GM21423 (cell line): ENCODE measurements at regions not wholly inside any gene's neighbourhood (a gene's known extent, or its start where the extent isn't known, plus 50 kb on each side); places are given as distances from the start of the nearest gene placed in this dataset.

Experiments used
- ATAC-seq: cut with Tn5 transposase; IDR thresholded peaks from one replicate; pipeline ENCODE4 v1.9.1; 2021; ENCODE audit warnings: mild to moderate bottlenecking, moderate library complexity; ENCODE audit not compliant: unreplicated experiment

DNA sequence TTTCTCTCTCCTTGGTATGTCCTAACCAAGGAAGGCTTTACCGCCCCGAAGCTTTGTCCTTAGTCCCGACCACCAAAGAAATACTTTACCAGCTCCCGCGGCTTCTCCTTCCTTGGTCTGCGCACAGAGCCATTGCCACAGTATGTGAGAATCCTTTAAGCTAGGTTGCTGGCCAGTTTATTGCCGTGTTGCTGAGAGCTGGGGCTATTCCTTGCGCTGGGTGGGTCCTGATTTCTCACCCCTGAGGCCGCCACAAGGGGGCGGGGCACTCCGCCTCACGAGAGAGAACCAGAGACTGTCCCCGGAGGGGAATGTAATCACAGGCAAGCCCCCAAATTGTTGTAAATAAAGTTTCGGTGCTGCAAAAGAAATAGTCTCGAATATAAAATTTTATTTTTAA lies 331.0 kb upstream of the PCDH10 start:
- no peak for ATAC-seq

DNA sequence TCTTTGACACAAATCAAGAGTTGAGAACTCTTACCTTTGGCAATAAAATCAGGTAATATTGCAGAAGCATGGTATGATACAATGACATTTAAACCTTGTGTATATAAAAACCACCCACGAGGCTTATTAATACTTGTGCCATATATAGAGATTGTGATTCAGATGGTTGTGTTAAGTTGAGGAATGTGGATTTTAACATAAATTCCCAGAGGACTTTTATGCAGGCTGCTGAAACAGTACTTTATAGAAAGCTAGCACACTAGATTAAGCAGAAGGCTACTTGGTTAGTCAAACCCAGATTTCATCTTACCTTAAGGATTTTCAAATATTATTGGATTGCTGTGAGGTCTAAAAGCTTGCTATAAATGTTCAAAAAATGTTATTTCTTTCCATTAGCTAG lies 325.7 kb upstream of the PCDH10 start:
- ATAC-seq: no peak

DNA sequence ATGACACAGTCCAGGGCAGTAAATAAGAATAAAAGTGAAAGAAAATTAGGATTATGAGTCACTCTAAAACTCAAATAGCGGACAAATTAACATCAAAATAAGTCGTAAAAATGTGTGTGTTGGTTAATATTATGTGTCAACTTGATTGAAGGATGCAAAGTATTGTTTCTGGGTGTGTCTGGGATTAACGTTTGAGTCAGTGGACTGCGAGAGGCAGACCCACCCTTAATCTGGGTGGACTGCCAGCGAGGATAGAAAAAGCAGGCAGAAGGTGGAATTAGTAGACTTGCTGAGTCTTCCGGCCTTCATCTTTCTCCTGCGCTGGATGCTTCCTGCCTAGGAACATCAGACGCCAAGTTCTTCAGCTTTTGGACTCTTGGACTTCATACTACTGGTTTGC lies 324.3 kb upstream of the PCDH10 start:
- no peak for ATAC-seq

DNA sequence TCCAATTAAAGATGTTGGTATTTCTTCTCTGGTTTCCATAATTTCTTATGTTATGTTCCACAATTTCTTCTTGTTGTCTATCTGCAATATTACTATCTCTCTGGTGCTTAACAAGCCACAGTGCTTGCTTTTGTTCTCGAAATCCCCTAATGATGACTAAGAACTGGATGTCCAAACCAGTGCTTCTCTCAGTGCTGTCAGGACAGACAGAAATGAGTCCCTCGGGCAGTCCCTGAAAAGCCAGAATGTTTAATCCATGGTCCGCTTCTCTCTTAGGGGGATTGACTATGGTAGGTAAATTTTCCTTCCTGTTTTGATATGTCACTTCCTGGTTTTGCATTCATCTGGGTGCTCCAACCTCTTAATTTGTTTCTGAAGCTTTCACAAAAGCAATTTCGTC lies 321.6 kb upstream of the PCDH10 start:
- peak; percentile 90 for ATAC-seq

DNA sequence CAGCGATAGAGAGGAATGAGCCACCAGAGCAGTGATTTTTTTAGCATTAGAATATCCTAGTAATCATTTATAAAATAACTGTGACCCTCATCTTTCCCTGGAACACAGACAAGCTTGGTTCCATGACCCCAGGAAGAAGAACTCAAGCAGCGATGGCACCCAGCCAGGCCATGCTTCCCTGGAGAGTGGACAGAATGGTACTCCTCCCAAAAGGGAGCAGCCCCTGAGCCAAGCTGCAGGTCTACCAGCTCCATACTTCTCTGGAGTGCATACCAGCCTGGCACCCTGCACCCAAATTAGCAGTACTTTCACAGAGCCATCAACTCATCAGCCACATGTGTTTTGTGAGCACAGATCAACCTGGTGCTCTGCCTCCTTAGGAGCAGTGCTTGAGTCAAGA lies 310.9 kb upstream of the PCDH10 start:
- ATAC-seq: no peak

DNA sequence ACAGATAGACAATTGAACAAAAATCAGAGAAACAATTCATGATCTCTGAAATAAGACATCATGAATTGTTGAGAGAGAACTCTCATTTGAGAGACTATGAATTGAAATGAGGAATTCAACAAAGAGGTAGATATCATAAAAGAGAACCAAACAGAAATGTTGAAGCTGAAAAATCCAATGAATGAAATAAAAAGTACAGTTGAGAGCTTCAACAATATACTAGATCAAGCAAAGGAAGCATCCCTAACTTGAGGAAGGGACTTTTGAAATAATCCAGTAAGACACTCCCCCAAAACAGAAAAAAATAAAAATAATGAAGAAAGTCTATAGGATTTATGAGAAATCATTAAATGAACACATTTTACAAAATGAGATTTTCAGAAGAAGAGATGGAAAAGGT lies 310.0 kb upstream of the PCDH10 start:
- no peak for ATAC-seq

DNA sequence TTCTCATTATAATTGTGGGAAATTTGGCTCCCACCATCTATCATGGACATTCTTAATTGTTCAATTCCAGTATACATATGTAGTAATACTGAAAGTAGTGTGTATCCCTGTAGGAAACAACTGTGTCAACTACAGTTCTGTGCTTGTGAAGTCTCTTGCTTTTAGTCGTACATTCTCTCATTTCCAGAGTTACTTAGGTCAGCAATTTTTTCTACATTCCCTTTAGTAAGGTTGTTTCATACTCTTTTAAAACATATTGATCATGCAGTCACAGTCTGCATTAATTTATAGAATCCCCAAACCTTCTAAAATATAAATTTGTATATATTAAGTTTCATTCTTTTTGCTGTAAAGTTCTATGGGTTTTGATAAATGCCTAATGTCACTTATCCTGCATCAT lies 289.2 kb upstream of the PCDH10 start:
- ATAC-seq: no peak

DNA sequence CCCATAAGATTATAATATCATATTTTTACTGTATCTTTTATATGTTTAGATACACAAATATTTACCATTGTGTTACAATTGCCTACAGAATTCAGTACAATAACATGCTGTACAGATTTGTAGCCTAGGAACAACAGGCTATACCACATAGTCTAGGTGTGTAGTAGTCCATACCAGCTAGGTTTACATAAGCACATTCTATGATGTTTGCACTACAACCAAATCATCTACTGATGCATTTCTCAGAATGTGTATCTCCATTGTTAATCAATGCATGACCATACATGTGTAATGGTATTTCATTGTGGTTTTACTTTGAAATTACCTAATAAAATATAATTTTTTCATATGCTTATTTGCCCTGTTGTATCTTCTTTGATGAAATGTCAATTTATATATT lies 288.1 kb upstream of the PCDH10 start:
- ATAC-seq: no peak

DNA sequence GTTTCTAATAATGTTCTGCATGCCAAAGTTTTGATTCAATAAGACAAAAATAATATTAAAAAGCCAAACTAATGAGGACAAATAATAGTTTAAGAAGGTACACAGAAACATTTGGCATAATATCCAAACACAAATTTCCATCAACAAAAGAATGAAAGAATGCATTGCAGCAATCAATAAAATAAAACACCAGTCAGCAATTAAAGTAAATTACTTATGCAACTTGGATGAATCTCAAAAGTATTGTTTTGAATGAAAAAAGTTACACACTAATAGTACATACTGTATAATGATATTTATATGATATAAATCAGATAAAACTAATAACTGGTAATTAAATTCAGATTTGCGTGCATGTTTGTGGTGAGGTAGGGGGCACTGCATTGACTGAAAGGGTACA lies 285.5 kb upstream of the PCDH10 start:
- no peak for ATAC-seq

DNA sequence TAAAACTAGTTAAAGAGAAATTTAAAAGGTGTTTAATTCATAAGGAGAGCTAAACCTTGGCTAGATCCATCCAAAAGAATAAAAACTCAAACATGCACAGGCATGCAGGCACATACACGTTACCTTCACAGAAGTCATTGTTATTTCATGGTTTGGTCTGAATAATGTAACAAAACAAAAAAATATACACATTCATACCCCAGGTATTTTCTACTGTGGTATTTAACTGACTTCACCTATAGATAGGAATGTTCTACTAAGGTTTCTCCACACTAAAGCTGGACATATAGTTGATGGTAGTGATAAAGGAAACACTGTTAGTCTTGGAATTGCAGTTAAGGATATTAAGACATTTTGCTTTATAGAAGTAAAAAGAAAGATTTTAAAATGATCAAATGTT lies 283.6 kb upstream of the PCDH10 start:
- ATAC-seq: no peak

DNA sequence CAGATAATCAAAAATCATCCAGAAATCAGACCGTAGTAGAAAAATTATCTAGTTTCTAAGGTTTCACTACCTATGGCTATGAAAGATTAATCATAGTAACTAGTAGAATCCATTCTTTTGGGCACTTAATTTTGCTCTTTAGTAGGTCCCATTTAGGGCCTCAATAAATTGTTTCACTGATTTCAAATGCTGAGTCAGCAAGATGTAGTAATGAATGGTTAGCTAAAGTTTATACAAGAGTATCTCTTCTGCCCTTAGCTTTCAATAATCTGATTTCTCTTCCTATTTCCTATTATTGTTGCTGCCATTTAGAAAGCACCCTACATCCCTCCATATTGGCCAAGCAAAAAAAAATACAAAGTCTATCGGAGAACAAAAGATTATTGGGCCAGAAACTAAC lies 283.2 kb upstream of the PCDH10 start:
- ATAC-seq: no peak

DNA sequence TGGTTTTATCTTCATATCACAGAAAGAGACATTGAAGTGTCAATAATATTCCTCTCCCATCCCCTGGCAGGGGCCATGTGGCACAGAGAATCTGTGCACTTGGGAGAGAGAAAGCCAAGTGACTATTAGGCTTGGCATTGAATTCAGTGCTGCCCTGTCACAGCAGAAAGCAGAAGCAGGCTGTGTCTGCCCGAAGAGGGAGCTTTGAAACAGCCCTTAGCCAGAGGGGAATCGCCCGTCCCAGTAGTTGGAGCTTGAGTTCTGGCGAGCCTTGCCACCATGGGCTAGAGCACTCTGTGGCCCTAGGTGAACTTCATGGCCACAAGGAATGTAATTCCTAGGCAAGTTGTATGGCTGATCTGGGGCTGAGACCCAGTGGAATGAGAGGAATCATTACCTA lies 282.5 kb upstream of the PCDH10 start:
- no peak for ATAC-seq

DNA sequence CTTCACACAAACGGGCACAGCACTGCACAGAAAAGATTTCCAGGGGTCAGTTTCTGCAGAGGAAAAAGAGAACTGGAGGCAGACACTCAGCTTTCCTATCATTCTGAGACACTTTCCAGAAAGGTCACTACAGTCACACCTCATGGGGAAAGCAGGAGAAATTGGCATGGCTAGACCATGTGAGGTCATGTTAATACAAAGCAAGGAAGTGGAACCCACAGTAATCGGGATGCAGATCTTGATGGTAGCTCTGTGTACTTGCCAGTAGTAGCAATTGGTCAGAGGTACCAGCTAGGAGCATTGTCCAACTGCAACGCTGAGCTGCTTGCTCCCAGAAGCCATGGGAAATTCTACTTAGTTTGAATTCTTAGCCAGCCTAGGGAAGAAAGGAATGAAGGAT lies 255.3 kb upstream of the PCDH10 start:
- ATAC-seq: no peak

DNA sequence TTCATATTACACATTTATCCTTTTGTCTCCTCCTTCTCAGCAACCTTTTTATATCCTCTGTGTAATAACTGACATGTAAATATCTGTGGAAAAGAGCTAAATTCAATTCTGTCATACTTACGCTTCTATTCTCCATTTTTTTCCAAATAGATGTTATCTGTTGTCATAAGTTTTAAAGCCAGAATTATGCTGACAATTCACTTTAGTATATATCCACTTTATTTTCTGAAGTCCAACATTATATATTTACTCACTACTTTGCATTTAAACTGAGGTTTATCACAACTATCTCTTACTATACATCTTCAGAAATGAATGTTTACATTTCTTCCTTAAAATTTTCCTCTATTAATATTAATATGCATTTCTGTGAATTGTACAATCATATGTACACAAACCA lies 247.9 kb upstream of the PCDH10 start:
- ATAC-seq: no peak

DNA sequence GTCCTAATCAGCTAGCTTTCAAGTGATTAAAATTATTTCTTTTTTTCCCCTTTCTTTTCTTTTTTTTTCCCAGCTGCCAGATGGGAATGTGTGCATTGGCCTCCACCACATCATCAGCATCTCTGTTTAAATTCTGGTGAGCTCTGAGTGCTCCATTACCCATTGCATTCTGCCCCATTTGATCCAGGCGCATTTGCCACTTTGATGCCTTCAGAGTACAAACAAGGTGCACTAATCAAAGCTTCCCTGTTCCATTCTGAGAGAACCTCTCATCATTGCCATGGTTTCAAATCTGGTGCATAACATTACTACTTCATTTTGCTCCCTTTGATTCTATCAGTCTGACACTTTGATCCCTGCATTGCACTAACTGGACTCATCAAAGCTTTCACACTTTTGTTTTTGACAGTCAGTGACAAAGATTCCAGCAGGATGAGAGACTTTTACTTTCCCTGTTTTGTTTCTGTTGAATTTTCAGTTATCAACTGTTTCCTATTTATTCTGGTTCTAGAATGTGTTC lies 238.8 kb upstream of the PCDH10 start:
- ATAC-seq: no peak

DNA sequence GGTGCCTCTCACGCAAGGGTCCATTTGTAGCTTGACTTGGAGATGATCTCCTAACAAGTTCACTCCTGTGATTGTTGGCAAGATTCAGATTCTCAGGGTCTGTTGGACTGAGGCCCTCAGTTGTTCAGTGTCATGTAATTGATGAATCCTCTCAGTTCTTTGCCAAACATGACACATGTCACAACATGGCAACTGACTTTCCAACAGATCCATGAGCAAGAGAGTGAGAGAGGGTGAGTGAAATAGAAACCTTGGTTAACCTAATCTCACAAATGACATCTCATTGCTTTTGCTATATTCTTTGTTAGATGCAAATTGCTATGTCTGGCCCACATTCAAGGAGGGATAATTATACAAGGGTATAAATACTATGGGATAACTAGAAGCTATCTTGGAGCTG lies 231.0 kb upstream of the PCDH10 start:
- no peak for ATAC-seq

DNA sequence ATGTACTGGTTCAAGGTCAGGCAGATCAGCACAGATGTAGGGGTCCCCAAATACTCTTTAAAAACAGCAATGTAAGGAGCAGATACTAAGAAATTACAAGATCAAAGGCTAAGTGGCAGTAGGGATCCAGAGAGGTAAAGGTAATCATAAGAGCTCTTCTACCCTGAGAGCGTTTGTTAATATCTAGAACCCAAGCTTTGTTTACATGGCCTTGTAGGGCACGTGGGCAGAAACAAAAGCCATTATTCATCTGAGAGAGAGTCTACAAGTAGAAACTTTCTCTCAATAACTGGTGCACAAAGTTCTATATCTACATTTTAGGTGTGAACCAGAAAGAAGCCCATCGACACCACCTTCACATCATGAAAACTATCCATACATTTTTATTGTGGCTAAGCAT lies 225.6 kb upstream of the PCDH10 start:
- no peak for ATAC-seq

DNA sequence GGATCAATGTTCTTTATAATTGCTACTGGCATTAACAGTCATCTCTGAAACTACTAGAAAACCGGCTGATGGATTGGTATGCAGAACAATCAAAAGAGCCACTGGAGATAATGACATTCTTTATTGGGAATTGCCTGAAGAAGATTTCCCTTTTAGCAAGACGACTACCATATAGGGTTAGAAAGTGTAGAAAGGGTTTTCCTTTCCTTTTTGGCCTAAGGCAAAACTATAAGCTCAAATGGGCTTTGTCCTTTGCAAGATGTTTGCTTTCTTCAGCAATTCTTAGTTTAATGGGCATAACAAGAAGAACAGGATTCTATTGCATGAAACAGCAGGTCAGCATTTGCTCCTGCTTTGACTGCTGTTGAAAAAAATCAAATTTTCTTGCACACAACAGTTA lies 214.2 kb upstream of the PCDH10 start:
- ATAC-seq: no peak

DNA sequence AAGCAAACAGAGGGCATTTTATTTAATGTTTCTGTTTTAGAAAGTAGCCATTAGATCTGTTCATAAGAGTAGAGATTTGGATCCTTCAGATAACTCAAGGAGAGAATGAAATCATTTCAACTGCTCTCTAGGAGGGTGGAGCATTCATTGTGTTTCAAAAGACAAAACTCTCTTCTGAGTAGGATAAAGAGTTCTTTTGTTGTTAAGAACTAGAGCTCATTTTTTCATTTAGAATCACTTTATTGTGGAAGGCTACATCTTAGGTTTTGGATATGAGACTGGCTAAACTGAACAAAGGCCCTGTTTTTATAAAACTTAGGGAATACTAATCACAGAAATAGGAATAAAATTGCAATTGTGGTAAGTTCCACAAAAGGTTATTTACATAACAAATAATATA lies 193.9 kb upstream of the PCDH10 start:
- ATAC-seq: no peak

DNA sequence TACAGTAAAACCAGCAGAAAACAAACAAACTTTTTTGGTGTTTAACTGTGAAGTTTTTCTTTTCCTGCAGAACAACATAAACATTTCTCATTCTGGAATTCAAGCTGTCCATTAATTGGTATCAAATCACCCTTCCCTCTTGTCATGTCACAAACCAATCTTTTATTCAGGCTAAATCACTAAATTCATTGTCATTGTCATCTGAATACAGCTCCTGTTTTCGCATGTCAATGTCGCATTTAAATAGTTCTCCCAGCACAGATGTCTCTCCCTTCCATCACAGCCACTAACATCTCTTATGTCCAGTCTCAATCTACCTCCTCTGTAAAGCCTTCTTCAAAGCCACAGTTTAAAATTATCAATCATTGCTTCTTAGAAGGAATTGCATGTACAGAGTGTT lies 192.1 kb upstream of the PCDH10 start:
- ATAC-seq: no peak

DNA sequence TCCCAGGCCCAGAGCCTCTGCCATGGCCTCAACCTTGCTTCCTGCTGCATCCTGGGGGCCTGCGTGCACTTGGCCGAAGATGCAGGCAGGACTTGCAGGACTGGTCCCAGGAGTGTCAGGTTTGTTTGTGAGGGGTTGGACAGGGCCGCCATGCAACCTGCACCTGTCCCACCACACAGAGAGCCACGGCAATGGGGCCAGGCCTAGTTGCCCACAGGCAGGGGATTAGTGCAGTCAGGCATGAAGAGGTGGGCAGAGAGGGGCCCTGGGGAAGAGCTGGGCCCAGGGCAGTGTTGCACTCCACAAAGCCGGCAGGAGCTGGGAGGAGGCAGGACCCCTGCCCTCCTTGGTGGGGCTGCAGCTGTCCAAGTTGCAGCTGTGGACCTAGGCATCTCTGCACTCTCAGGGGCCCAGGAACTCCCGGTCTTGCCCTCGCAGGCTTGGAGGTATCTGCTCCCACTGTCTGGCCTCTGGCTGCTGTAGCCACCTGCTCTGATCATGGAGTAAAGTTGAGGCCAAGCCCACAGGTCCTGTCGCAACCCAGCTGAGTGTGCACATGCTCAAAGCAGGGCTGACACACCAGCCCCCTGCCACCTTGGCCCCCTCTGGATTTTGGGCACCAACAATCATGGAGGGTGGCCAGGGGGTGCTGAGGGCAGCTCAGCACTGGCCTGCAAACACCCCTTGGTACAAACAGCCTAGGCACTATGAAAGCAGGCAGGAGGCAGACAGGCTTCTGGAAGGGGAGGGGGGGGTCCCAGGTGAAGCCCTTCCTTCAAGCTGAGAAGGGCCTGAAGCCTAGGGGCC lies 190.4 kb upstream of the PCDH10 start:
- no peak for ATAC-seq

DNA sequence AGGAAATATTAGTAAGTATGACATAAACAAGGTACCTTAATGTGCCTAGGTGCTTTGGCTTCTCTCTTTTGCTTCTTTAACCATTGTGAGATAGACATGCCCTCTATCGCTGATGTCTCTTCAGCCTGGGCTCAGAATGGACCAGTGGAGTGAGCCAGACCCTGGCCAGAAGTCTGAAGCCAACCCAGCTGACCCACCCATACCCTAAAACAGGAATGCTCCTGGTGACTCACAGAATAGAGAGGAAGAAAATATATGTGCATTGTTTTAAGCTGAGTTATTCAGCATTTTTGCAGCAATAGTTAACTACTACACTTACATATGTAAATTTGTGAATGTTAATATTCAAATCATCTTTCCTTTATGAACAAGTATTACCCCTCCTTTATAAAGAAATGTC lies 167.5 kb upstream of the PCDH10 start:
- no peak for ATAC-seq

DNA sequence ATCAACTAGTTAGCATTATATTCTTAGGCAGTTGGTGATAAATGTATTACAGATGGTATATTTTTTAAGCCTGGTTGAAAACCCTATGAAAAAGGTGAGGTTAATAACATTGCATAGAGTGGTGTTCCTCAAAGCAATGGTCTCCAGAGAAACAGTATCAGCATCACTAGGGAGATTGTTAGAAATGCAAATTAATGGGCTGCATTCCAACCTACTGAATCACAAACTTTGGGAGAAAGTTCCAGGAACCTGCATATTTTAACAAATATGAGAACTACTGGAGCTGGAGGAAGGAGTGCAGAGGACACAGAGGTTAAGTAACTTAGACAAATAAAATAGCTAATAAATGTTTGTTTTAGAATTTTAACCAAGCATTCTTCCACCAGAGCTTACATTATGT lies 166.9 kb upstream of the PCDH10 start:
- no peak for ATAC-seq
